ENCODE measurements at regions not wholly inside any gene's neighbourhood (a gene's known extent, or its start where the extent isn't known, plus 50 kb on each side); places are given as distances from the start of the nearest gene placed in this dataset.

DNA sequence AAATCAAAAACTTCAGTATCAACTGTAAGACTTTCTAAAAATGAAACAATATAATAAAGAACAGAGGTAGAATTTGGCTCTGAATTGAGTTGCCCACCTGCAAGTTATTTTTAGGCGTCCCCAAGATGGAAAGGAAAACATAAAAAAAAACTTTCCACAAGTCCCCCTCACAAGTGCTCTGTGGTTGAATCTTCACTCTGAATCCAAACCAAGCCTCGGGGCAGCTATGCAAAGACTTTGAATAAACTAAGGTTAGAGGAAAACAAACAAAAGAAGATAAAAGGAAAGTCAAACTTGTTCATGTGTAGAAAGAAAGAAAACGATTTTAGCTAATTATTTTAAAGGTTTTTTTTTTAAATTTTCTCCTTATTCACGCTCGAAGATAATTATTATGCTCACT, 372.4 kb upstream of the SLIT2 start:
- no peaks in the 10 kb centered on the region for H3K9me3 ChIP-seq
- H3K27ac ChIP-seq, result no peak overlapping the region
- H3K4me1 ChIP-seq, result no peaks in the 10 kb centered on the region
- TF ChIP-seq, protein P1, sequence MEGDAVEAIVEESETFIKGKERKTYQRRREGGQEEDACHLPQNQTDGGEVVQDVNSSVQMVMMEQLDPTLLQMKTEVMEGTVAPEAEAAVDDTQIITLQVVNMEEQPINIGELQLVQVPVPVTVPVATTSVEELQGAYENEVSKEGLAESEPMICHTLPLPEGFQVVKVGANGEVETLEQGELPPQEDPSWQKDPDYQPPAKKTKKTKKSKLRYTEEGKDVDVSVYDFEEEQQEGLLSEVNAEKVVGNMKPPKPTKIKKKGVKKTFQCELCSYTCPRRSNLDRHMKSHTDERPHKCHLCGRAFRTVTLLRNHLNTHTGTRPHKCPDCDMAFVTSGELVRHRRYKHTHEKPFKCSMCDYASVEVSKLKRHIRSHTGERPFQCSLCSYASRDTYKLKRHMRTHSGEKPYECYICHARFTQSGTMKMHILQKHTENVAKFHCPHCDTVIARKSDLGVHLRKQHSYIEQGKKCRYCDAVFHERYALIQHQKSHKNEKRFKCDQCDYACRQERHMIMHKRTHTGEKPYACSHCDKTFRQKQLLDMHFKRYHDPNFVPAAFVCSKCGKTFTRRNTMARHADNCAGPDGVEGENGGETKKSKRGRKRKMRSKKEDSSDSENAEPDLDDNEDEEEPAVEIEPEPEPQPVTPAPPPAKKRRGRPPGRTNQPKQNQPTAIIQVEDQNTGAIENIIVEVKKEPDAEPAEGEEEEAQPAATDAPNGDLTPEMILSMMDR (IDR thresholded peaks at IDR 0.05), result no peak
- H3K27me3 ChIP-seq (ENCODE audit: low read depth), result no peaks in the 10 kb centered on the region
- intact Hi-C loops (cut with DNase I), result no loop called here
- ATAC-seq, result no peak
- no peak overlapping the region for H3K4me3 ChIP-seq
- no peaks in the 10 kb centered on the region for H3K36me3 ChIP-seq
- no peak for DNase-seq

DNA sequence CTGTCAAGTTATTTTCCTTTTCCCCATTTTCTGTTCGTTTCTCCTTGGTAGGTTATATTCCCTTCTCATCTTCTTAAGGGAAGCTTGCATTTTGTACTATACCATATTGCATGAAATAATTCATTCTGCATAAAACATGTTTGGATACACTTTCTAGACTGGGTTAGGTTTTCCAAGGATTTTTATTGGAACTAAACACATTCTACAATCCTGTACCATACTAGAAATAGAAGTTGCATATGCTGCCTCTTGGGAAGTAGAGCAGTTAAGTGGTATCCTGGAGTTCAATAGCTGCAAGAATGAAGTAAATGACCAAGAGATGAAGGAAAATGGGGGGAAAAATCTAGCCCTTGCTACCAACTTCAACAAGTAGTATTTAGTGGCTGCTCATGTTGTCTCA, 393.7 kb upstream of the SLIT2 start:
- Histone ChIP-seq H3K27me3 (ENCODE audit: low read depth) (no peaks in the 10 kb centered on the region), H3K4me3 (no peak overlapping the region), H3K27ac (no peak overlapping the region), H3K36me3 (no peaks in the 10 kb centered on the region), H3K9me3 (no peaks in the 10 kb centered on the region), H3K4me1 (no peaks in the 10 kb centered on the region)
- intact Hi-C loops (cut with DNase I), result no loop called here
- TF ChIP-seq, protein P1 (IDR thresholded peaks at IDR 0.05), result no peak
- DNase-seq (no peak), ATAC-seq (no peak)

DNA sequence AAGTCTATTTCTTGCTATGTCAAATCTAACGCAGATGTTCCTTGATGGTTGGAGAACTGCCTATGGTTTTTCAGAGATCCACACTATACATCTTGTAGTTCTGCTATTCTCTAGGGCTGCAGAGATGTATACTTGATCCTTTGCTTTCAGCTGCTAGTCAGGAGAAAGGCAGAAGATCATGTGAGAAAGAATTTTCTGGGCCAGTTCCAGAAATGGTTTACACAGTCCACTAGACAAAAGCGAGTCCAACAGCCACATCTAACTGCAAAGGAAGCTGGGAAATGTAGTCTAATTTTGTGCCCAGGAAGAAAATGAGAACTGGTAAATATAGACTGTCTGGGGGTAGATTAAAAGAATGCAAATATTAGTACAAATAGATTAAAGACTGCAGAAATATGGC, 394.3 kb upstream of the SLIT2 start:
- Histone ChIP-seq H3K4me1 (no peaks in the 10 kb centered on the region), H3K9me3 (no peaks in the 10 kb centered on the region), H3K36me3 (no peaks in the 10 kb centered on the region), H3K27me3 (ENCODE audit: low read depth) (no peaks in the 10 kb centered on the region), H3K4me3 (no peak overlapping the region), H3K27ac (no peak overlapping the region)
- intact Hi-C loops (cut with DNase I), result no loop called here
- DNase-seq (no peak), ATAC-seq (no peak)
- TF ChIP-seq, protein P1 (IDR thresholded peaks at IDR 0.05), result no peak

DNA sequence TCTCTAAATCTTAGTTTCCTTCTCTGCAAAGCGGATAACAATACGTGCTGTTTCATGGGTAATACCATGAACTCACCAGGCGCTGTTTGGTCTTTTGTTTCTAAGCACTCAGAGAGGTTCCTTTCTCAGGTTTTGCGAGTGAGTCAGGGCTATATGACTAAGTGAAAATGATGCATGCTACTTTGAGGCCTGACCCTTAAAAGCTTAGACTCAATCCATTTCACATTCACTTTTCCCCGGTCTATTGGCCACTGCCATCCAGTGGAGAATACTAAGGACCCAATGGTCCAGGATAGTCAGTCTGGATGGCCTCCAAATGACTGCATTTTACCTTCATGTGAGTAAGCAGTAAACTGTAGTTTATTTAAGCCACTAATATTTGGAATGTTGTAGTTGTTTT, 400.8 kb upstream of the SLIT2 start:
- ATAC-seq, result no peak

DNA sequence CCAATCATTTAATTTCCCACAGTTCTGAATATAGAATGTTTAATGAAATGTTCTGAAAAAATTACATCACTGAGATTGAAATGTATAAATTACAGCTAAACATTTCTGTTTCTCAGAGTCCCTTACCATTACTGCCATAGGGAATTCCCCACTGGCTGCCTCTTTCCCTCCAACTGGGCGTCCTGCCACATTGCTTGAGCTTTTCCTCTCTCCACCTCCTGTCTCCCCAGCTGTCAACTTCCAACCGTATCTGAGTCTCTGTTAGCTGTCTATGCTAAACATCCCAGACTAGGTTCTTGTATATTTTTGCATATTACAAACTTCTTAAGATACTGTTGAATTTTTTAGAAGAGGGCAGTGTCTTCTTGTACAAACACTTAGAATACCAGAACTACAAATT, 407.3 kb upstream of the SLIT2 start:
- TF ChIP-seq, protein P1 (IDR thresholded peaks at IDR 0.05), result no peak
- intact Hi-C loops (cut with DNase I), result no loop called here
- no peaks in the 10 kb centered on the region for H3K36me3 ChIP-seq
- no peaks in the 10 kb centered on the region for H3K27me3 ChIP-seq (ENCODE audit: low read depth)
- no peak for DNase-seq
- H3K4me1 ChIP-seq, result no peaks in the 10 kb centered on the region
- no peak for ATAC-seq
- no peak overlapping the region for H3K27ac ChIP-seq
- H3K4me3 ChIP-seq, result no peak overlapping the region
- no peaks in the 10 kb centered on the region for H3K9me3 ChIP-seq

More for the DNA sequence above, 400.8 kb upstream of the SLIT2 start:
- no peak overlapping the region for H3K27ac ChIP-seq
- no peaks in the 10 kb centered on the region for H3K4me1 ChIP-seq
- H3K27me3 ChIP-seq (ENCODE audit: low read depth), result no peaks in the 10 kb centered on the region
- no peaks in the 10 kb centered on the region for H3K9me3 ChIP-seq
- intact Hi-C loops (cut with DNase I), result no loop called here
- TF ChIP-seq, protein P1 (IDR thresholded peaks at IDR 0.05), result no peak
- no peak for DNase-seq
- no peaks in the 10 kb centered on the region for H3K36me3 ChIP-seq
- H3K4me3 ChIP-seq, result no peak overlapping the region

DNA sequence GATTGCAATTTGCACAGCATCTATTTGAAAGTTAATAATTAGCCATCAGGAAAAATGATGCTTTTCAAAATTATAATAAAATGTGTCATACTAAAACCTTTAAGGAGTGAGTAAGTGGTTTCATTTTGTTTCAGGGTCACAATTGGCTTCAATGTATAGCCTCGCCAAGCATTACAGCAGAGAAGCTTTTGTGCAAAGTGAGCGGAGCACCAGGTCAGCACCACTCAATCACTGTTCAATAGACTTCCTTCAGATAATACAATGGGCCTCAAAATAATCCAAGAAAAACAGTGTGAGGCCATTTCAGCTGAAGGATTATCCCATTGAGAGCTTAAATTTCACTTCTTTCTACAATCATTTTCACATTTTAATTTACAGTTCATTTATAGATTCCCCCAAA, 409.2 kb upstream of the SLIT2 start:
- no peaks in the 10 kb centered on the region for H3K36me3 ChIP-seq
- no peak for DNase-seq
- TF ChIP-seq, protein P1 (IDR thresholded peaks at IDR 0.05), result no peak
- ATAC-seq, result no peak
- H3K27me3 ChIP-seq (ENCODE audit: low read depth), result no peaks in the 10 kb centered on the region
- no peak overlapping the region for H3K4me3 ChIP-seq
- no peaks in the 10 kb centered on the region for H3K9me3 ChIP-seq
- intact Hi-C loops (cut with DNase I), result no loop called here
- H3K27ac ChIP-seq, result no peak overlapping the region
- H3K4me1 ChIP-seq, result no peaks in the 10 kb centered on the region

All from lower lobe of right lung (tissue), 2 donors.